HEK293T (cell line): ENCODE measurements at regions not wholly inside any gene's neighbourhood (a gene's known extent, or its start where the extent isn't known, plus 50 kb on each side); places are given as distances from the start of the nearest gene placed in this dataset.

Experiments
- CTCF ChIA-PET: fragments of 350-600 bp; formaldehyde crosslinking; extraction: SDS; loops from one replicate; lab custom pipeline; 2021; ENCODE audit warnings: antibody characterized with exemption, inconsistent platforms; lab: Yijun Ruan, JAX
- POLR2A ChIA-PET: fragments of 350-600 bp; formaldehyde crosslinking; extraction: SDS; loops from one replicate; lab custom pipeline; 2020; ENCODE audit warnings: antibody characterized with exemption, inconsistent platforms; lab: Yijun Ruan, JAX
- DNase-seq: peaks from one replicate; pipeline ENCODE4 v3.0.0; 2012; ENCODE audit warnings: mixed read lengths; ENCODE audit errors: extremely low spot score
- ARNT ChIP-seq: fragments of 450-650 bp; IDR thresholded peaks from 2 replicates; pipeline ENCODE4 v1.6.1; 2017; ENCODE audit warnings: mild to moderate bottlenecking
- BHLHE40 ChIP-seq: fragments of 450-650 bp; IDR thresholded peaks from 2 replicates; pipeline ENCODE4 v1.6.1; 2016; ENCODE audit warnings: mild to moderate bottlenecking, moderate library complexity, borderline replicate concordance
- CTBP1 ChIP-seq: fragments of 450-650 bp; IDR thresholded peaks from 2 replicates; pipeline ENCODE4 v1.6.1; 2016; ENCODE audit warnings: borderline replicate concordance
- ELF4 ChIP-seq: fragments of 450-650 bp; IDR thresholded peaks from 2 replicates; pipeline ENCODE4 v1.6.1; 2017; ENCODE audit warnings: antibody characterized with exemption
- FOXA1 ChIP-seq: fragments of 450-650 bp; IDR thresholded peaks from 2 replicates; pipeline ENCODE4 v1.6.1; 2016; ENCODE audit warnings: mild to moderate bottlenecking
- FOXK2 ChIP-seq: fragments of 450-650 bp; IDR thresholded peaks from 2 replicates; pipeline ENCODE4 v1.6.1; 2016; ENCODE audit warnings: mild to moderate bottlenecking
- FOXM1 ChIP-seq: fragments of 450-650 bp; IDR thresholded peaks from 2 replicates; pipeline ENCODE4 v1.6.1; 2017; ENCODE audit warnings: mild to moderate bottlenecking, borderline replicate concordance
- HDGF ChIP-seq: fragments of 450-650 bp; IDR thresholded peaks from 2 replicates; pipeline ENCODE4 v1.6.1; 2017; ENCODE audit warnings: antibody characterized with exemption, borderline replicate concordance
- L3MBTL2 ChIP-seq: fragments of 450-650 bp; conservative IDR thresholded peaks from 2 replicates; pipeline ENCODE4 v1.6.1; 2016; ENCODE audit warnings: mild to moderate bottlenecking
- LEF1 ChIP-seq: fragments of 450-650 bp; IDR thresholded peaks from 2 replicates; pipeline ENCODE4 v1.6.1; 2017; ENCODE audit warnings: mild to moderate bottlenecking, borderline replicate concordance
- NFRKB ChIP-seq: fragments of 450-650 bp; IDR thresholded peaks from 2 replicates; pipeline ENCODE4 v1.6.1; 2016; ENCODE audit warnings: mild to moderate bottlenecking, moderate library complexity
- PKNOX1 ChIP-seq: fragments of 450-650 bp; IDR thresholded peaks from 2 replicates; pipeline ENCODE4 v1.6.1; 2016
- SP1 ChIP-seq: fragments of 450-650 bp; IDR thresholded peaks from 2 replicates; pipeline ENCODE4 v1.6.1; 2017
- SUZ12 ChIP-seq: fragments of 450-650 bp; IDR thresholded peaks from 2 replicates; pipeline ENCODE4 v1.6.1; 2016; ENCODE audit warnings: mild to moderate bottlenecking
- TARDBP ChIP-seq: fragments of 450-650 bp; IDR thresholded peaks from 2 replicates; pipeline ENCODE4 v1.6.1; 2016
- ZNF384 ChIP-seq: fragments of 450-650 bp; IDR thresholded peaks from 2 replicates; pipeline ENCODE4 v1.6.1; 2016

- TF ChIP-seq LEF1, result no peak
- TF ChIP-seq FOXM1, result no peak
- no peak for TF ChIP-seq SP1
- no peak for TF ChIP-seq FOXA1
- no peak for TF ChIP-seq HDGF
- TF ChIP-seq PKNOX1, result no peak
- no peak for TF ChIP-seq ELF4
- ChIA-PET POLR2A (no interaction called here), CTCF (no interaction called here)
- DNase-seq, result no peak
Observed at GRCh38 chr6:30832864-30833263, 51.5 kb upstream of the DDR1 start.

GRCh38 chr6:30830438-30830837 lies 53.9 kb upstream of the DDR1 start:
- TF ChIP-seq ARNT, result no peak
- no peak for TF ChIP-seq NFRKB
- TF ChIP-seq PKNOX1, result no peak
- TF ChIP-seq LEF1, result no peak
- no peak for TF ChIP-seq FOXM1
- TF ChIP-seq HDGF, result no peak
- TF ChIP-seq FOXK2, result no peak
- TF ChIP-seq L3MBTL2, result no peak
- TF ChIP-seq SUZ12, result no peak
- TF ChIP-seq TARDBP, result no peak
- TF ChIP-seq ZNF384, result no peak
- TF ChIP-seq BHLHE40, result no peak
- no peak for TF ChIP-seq ELF4
- TF ChIP-seq FOXA1, result no peak
- no peak for TF ChIP-seq SP1
- TF ChIP-seq CTBP1, result no peak
- CTCF ChIA-PET, result interaction anchor here (0.7 to 2.6 kb wide), 6 partner anchors 12 to 249 kb away, joined by 3 to 11 read pairs (median 4); partner anchors contain the start of gene DDR1
- DNase-seq, result no peak
- POLR2A ChIA-PET, result interaction anchor here (0.8 kb wide), 1 partner anchor 53 kb away, joined by 3 read pairs; no protein-coding TSS in a partner anchor

GRCh38 chr6:30829639-30830255 lies 54.6 kb upstream of the DDR1 start:
- ChIA-PET CTCF (interaction anchor here (0.7 to 2.6 kb wide), 7 partner anchors 13 to 250 kb away, joined by 3 to 11 read pairs (median 4); partner anchors contain the start of genes DDR1 and VARS2), POLR2A (interaction anchor here (0.8 kb wide), 1 partner anchor 54 kb away, joined by 3 read pairs; no protein-coding TSS in a partner anchor)
- TF ChIP-seq ARNT, result no peak
- TF ChIP-seq SUZ12, result no peak
- no peak for TF ChIP-seq LEF1
- no peak for TF ChIP-seq TARDBP
- TF ChIP-seq SP1, result no peak
- TF ChIP-seq FOXA1, result no peak
- no peak for TF ChIP-seq NFRKB
- no peak for TF ChIP-seq FOXK2
- no peak for DNase-seq

GRCh38 chr6:30829033-30829432 lies 55.3 kb upstream of the DDR1 start:
- DNase-seq, result no peak
- ChIA-PET CTCF (interaction anchor here (0.6 to 2.6 kb wide), 12 partner anchors 9 to 259 kb away, joined by 3 to 11 read pairs (median 4); partner anchors contain the start of genes DDR1 and VARS2), POLR2A (interaction anchor here (1.1 kb wide), 1 partner anchor 55 kb away, joined by 4 read pairs; the partner anchor contains the start of gene DDR1)
- TF ChIP-seq LEF1, result no peak
- no peak for TF ChIP-seq L3MBTL2
- no peak for TF ChIP-seq NFRKB
- no peak for TF ChIP-seq HDGF
- TF ChIP-seq CTBP1, result no peak
- no peak for TF ChIP-seq TARDBP
- TF ChIP-seq PKNOX1, result no peak
- no peak for TF ChIP-seq ARNT
- no peak for TF ChIP-seq FOXK2
- TF ChIP-seq FOXM1, result no peak
- no peak for TF ChIP-seq BHLHE40
- TF ChIP-seq FOXA1, result no peak
- TF ChIP-seq SUZ12, result no peak
- no peak for TF ChIP-seq ELF4
- TF ChIP-seq SP1, result no peak
- no peak for TF ChIP-seq ZNF384

GRCh38 chr6:30828027-30828962 lies 56.0 kb upstream of the DDR1 start:
- TF ChIP-seq FOXA1 (no peak), BHLHE40 (no peak)
- DNase-seq, result peak; percentile 82
- CTCF ChIA-PET, result interaction anchor here (0.6 to 2.6 kb wide), 13 partner anchors 8 to 259 kb away, joined by 3 to 11 read pairs (median 4); partner anchors contain the start of gene DDR1
- POLR2A ChIA-PET, result interaction anchor here (0.7 to 1.1 kb wide), 2 partner anchors 56 to 80 kb away, joined by 3 to 4 read pairs; partner anchors contain the start of genes DDR1 and GTF2H4
